ENCODE measurements at regions not wholly inside any gene's neighbourhood (a gene's known extent, or its start where the extent isn't known, plus 50 kb on each side); places are given as distances from the start of the nearest gene placed in this dataset.

DNA sequence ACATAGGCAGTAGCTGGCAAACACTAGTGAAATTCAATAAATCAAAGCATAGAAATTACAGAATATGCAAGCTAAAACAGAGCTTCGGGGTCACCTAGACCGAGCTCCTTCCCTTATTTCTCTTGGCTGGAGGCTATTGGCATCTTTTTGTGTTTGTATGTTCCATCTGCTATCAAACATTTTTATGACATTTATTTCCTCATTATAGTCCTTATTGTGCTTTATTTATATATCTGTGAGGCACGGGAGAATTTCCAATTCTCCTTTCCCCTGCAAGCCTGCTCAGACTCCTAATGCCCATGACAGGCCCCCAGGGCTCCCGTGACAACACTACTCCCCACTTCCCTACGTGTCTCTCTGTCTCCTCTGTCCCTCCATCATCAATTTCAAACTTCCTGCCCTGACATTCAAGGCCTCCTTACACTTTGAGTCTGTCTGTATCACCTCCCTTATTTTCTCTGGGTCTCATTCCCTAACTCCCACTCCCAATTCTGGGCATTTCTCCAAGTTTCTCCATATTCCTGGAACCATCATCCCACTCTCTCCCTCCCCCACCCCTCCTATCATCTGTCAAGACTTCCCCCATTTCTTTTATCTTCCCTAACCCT, 316.9 kb downstream of the OSR1 start:
- no peaks in the 10 kb centered on the region for H3K9me3 ChIP-seq
- H3K36me3 ChIP-seq = no peaks in the 10 kb centered on the region
- TF ChIP-seq, protein P1, sequence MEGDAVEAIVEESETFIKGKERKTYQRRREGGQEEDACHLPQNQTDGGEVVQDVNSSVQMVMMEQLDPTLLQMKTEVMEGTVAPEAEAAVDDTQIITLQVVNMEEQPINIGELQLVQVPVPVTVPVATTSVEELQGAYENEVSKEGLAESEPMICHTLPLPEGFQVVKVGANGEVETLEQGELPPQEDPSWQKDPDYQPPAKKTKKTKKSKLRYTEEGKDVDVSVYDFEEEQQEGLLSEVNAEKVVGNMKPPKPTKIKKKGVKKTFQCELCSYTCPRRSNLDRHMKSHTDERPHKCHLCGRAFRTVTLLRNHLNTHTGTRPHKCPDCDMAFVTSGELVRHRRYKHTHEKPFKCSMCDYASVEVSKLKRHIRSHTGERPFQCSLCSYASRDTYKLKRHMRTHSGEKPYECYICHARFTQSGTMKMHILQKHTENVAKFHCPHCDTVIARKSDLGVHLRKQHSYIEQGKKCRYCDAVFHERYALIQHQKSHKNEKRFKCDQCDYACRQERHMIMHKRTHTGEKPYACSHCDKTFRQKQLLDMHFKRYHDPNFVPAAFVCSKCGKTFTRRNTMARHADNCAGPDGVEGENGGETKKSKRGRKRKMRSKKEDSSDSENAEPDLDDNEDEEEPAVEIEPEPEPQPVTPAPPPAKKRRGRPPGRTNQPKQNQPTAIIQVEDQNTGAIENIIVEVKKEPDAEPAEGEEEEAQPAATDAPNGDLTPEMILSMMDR (IDR thresholded peaks at IDR 0.05; ENCODE audit: low read depth, low read length) = no peak
- H3K4me1 ChIP-seq = no peaks in the 10 kb centered on the region
- H3K27me3 ChIP-seq = no peaks in the 10 kb centered on the region
- no peak for DNase-seq
- H3K4me3 ChIP-seq (ENCODE audit: low read depth, low read length) = no peak overlapping the region

DNA sequence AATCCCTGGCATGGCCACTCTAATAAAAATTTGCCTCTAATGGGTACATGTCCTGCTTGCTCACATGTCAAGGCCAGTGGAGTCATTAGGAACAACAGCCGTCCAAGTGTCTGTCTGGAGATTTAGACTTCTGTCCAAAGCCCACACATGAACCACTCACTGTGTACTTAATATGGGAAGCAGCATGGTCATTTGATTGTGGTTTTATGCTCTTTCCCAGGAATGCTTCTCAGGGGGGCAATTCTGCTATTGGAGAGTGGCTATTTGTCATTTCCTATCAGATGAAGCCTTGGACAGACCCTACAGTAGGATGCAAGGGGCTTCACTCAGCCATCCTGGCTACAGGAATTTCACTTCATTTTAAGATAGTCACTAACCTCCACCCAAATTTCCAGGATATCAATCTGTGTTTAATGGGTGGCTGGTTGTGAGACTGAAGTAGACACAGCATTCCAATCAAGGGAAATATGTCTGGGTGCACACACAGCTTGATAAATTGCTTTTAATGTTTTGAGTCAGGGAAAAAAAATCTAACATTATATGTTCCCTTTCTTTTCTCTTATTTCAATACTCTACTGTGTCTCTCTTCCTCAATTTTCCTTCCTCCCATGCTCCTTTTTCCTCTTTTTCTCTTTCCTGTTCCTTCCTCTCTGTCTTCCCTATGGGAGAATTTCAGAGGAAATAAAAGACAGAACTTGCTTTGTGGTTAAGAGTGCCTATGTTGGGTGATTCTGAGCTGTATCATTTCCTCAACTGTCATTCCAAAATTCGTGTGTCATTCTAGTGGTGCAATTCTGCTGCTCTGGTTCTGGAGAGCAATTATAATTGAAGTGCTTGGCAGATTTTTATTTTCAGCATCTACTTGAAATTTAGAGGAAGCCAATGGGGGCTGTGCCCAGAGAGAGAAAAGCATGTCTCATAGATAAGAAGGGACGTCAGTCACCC, 320.1 kb downstream of the OSR1 start:
- H3K4me3 ChIP-seq (ENCODE audit: low read depth, low read length) = no peak overlapping the region
- no peaks in the 10 kb centered on the region for H3K4me1 ChIP-seq
- TF ChIP-seq, protein P1 (IDR thresholded peaks at IDR 0.05; ENCODE audit: low read depth, low read length) = no peak
- DNase-seq = no peak
- no peaks in the 10 kb centered on the region for H3K27me3 ChIP-seq
- H3K9me3 ChIP-seq = no peaks in the 10 kb centered on the region
- H3K36me3 ChIP-seq = no peaks in the 10 kb centered on the region

DNA sequence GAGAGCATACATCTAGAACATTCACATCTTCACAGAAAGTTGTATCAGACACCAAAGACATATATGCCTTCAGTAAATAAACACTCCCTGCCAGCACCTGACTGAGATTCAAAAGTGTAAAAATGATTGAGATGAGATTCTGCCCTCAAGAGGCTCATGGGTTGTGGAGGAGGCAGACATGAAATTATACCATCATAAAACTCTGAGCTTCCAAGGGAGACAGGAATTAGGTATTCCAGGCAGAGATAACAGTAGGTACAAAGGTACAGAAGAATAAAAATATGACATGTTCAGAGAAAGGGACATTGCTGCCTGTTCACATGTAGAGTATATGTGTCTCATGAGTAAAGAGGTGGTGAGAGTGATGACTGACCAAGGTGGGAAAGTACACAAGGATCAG, 322.3 kb downstream of the OSR1 start:
- TF ChIP-seq, protein P1 (IDR thresholded peaks at IDR 0.05; ENCODE audit: low read depth, low read length) = no peak
- H3K4me1 ChIP-seq = no peaks in the 10 kb centered on the region
- no peaks in the 10 kb centered on the region for H3K9me3 ChIP-seq
- no peak overlapping the region for H3K4me3 ChIP-seq (ENCODE audit: low read depth, low read length)
- no peaks in the 10 kb centered on the region for H3K27me3 ChIP-seq
- H3K36me3 ChIP-seq = no peaks in the 10 kb centered on the region
- DNase-seq = no peak

DNA sequence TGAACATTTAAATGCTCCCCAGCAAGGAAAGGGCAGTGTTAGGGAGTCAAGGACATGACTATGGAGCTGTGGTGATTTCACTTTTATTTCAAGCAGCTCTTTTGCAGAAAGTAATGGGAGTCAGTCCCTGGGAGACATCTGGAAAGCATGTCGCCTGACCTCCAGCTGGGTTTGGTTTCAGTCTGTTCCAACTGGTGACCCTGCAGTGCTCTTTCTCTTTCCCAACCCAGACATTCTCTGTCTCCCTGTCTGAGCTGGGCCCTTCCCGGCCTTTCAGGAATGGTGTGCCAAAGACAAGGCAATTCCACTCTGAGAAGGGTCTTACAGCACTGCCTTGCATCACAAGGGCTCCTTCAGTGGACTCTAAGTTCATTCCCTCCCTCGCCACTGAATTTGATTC, 323.2 kb downstream of the OSR1 start:
- no peak for DNase-seq
- H3K4me1 ChIP-seq = no peaks in the 10 kb centered on the region
- H3K9me3 ChIP-seq = no peaks in the 10 kb centered on the region
- H3K4me3 ChIP-seq (ENCODE audit: low read depth, low read length) = no peak overlapping the region
- no peaks in the 10 kb centered on the region for H3K36me3 ChIP-seq
- TF ChIP-seq, protein P1 (IDR thresholded peaks at IDR 0.05; ENCODE audit: low read depth, low read length) = no peak
- no peaks in the 10 kb centered on the region for H3K27me3 ChIP-seq

DNA sequence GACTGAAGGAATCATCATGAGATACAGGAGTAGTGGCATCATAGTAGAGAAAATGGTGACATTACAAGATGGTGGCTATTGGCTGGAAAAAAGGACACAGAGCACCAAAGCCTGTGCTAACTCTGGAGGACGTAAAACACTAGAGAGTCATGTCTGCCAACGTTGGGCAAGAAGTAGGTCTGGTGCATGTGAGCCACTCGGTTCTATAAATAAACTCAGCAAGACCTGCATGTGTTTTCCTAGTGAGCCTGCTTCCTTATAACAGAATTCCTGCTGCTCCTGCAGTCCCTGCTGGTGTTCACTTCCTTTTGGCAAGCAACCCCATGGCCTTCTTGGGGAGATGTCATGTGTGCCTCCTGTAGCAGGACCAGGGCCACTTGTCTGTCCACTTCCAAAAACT, 325.2 kb downstream of the OSR1 start:
- no peaks in the 10 kb centered on the region for H3K4me1 ChIP-seq
- H3K27me3 ChIP-seq = no peaks in the 10 kb centered on the region
- DNase-seq = no peak
- TF ChIP-seq, protein P1 (IDR thresholded peaks at IDR 0.05; ENCODE audit: low read depth, low read length) = no peak
- no peaks in the 10 kb centered on the region for H3K9me3 ChIP-seq
- H3K4me3 ChIP-seq (ENCODE audit: low read depth, low read length) = no peak overlapping the region
- H3K36me3 ChIP-seq = no peaks in the 10 kb centered on the region

DNA sequence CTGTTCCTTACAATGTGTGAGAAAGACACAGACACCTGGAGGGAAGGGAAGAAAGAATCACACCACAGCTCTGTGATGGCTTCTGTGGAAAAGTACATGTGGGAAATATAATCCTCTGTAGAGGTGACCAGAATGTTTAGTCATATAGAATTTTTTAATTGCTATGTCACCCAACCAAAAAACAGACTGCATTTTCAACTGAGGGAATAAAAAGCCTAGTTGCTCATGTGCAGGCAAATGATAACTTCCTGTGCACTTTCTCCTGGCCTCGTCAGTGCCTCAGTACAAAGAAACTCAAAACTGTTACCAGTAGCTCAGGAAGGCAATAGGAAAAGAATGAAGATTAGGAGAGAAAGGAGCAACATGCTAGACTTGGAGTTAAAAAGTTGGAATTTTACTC, 326.8 kb downstream of the OSR1 start:
- H3K9me3 ChIP-seq = no peaks in the 10 kb centered on the region
- H3K4me1 ChIP-seq = no peaks in the 10 kb centered on the region
- TF ChIP-seq, protein P1 (IDR thresholded peaks at IDR 0.05; ENCODE audit: low read depth, low read length) = no peak
- no peak overlapping the region for H3K4me3 ChIP-seq (ENCODE audit: low read depth, low read length)
- H3K36me3 ChIP-seq = no peaks in the 10 kb centered on the region
- no peak for DNase-seq
- no peaks in the 10 kb centered on the region for H3K27me3 ChIP-seq

All from BE2C (cell line).